DMS53 (cell line): ENCODE measurements at regions not wholly inside any gene's neighbourhood (a gene's known extent, or its start where the extent isn't known, plus 50 kb on each side); places are given as distances from the start of the nearest gene placed in this dataset.
"Not testable (repeated sequence)": the region's sequence is repeated elsewhere in the genome, so short reads cannot be mapped to it uniquely, and the experiment has no call there.

ENCODE experiments used
- DNase-seq: peaks from one replicate; lab custom pipeline; 2025; lab: John Stamatoyannopoulos, UW

DNA sequence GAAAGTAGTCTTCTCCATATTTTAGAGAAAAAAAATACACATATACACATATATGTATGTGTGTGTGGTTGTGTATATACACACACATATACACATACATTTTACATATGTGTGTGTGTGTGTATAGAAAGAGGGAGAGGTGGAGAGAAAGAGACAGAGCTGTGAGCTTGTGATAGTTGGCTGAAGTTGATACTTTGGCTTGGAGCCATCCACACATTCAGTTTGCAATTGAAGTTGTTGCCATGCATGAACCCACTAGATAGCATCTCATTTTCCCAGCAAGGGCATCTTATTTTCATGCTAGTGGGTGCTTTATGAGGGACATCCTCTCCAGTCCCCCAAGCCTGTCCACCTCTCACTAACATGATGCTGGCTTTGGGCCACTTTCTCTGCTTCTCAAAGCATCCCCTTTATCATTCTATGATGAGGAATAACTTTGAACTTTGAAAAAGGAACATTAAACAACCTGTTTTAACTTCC is 228.6 kb downstream of the ZNF621 start:
- no peak for DNase-seq

DNA sequence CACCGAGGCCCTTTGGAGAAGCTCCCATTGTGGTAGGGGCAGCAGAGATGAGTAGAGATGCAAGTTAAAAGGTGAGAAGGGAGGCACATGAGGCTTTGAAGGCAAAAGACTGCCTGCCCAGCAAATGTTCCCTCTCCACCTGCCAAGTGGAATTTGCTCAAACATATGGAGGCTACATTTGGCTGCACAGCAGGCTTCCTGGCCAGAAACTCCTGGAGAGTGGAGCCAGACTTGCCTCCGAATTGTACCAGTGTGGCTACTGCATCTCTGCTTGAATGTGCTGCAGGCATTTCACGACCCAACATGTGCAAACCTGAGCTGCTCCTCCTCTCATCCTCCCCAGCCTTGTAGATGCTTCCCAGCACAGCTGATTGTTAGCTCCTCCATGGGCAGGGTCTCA is 229.2 kb downstream of the ZNF621 start:
- no peak for DNase-seq

DNA sequence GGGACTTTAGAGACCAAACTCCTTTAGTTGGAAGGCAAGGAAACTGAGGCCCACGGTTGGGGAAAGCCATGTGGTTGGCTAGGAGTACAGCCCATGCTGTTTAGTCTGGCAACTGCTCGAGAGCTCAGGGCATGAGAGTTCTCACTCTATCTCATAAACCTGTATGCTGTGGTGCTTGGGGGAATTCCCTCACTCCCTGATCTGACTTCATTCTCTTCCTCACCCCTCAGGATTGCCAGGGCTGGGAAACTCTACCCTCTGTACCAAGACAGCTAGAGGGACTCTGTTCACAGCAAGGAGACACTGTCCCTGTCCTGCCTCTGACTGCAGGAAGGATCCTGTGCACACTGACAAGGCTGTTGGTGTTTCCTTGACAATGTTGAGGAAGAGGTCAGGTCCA is 230.2 kb downstream of the ZNF621 start:
- no peak for DNase-seq

DNA sequence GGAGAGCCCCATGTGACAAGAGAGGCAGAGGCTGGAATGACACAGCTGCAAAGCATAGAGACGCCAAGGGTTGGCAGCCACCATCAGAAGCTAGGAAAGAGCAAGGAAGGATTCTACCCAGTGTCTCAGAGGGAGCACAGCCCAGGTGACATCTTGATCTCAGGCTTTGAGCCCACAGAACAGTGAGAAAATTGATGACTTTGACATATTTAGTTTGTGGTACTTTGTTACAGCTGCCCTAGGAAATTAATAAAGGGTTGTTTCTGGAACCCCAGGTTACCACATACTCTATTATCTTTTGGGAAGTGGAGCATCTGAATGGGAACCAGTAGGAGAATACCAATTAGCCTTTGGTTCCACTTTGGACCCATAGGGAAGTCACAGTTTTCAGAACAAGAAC is 231.7 kb downstream of the ZNF621 start:
- no peak for DNase-seq

DNA sequence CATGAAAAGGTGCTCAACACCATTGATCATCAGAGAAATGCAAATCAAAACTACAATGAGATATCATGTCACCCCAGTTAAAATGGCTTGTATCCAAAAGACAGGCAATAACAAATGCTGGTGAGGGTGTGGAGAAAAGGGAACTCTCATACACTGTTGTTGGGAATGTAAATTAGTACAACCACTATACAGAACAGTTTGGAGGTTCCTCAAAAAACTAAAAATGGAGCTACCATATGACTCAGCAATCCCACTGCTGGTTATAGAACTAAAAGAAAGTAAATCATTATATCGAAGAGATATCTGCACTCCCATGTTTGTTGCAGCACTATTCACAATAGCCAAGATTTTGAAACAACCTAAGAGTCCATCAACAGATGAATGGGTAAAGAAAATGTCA is 238.0 kb downstream of the ZNF621 start:
- DNase-seq, result not testable (repeated sequence)

DNA sequence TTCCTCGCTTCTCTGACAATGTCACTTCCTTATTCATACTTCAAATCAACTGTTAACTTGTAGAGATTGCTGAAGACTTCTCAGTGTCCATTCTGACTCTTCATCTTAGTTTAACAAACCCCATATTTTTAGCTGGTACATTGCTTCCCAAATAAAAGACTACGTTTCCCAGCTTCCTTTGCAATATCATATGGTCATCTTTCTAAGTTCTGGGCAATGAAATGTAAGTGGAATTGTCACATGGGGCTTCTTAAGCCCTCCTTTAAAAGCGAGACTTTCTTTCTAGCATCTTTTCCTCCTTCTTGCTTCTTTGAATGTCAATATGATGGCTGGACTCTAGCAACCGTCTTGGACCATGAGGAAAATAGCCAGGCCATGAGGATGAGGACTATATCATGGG is 239.0 kb downstream of the ZNF621 start:
- DNase-seq, result no peak

DNA sequence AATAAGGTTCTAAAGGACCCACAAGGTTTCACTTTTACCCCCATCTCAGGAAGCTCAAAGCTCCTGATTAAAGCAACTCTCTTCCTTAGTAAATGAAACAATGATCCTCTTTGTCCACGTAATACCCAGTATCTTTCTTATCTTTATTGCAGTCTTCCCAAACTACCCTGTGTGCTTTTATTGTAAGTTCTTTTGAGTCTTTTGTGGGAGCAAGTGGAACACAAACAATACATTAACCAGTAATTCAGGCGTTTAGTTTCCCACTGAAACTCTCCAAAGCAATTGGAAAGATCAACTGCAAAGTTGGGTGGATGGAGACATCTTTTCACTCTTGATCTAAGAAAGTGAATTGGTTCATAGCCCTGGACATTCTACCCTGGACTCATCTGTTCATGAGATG is 240.0 kb downstream of the ZNF621 start:
- DNase-seq, result no peak

DNA sequence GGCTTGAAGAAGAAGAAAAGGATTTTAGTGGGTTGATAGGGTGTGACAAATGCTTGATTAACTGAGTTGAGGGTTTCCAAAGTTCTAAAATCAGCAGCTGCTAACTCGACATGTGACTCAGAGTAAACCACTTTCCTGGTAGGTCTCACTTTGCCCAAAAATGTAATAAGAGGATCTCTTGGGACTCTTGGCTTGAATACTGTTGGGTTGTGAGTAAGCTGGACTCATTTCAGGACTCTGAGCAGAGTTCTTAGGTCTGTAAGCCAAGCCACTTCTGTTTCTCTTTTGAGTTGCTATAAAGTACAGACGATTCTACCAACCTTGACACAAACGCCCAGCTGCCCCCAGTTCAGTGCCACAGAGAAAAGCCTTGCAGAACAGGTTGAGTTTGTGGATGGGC is 241.1 kb downstream of the ZNF621 start:
- no peak for DNase-seq

DNA sequence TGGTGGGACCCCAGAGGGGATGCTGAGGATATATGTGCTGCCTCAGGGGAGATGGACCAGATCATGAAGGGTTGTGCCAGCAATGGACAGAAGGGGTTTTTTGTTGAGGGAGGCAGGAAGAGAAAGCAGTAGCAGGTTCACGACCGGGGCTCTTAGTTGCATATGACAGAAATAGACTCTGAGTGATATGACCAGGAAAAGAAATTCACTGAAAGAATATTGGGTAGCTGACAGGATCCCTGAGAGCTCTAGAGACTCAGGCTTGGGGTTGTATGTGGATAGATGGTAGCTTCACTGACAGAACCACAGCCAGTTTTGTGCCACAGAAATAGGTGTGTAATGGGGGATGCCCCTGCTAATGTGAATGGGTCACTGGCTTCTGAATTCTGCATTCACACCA is 241.6 kb downstream of the ZNF621 start:
- no peak for DNase-seq

DNA sequence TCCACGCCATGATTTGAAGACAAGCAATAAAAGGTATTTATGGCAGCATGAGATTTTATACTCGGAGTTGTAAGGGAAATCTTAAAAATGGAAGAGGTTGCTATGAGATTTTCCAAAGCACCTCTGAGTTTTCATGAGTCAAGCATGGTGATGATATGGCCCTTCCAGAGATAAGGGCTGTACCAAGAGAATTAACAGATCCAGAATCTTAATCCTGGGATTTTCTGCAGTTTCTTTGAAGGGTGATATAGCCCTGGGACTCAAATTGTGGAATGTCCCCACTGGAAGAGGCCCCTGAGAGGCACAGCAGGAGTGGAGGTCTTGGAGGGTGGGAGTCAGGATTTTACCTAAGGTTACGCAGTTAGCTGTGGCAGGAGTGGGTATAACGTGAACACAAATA is 243.3 kb downstream of the ZNF621 start:
- no peak for DNase-seq

DNA sequence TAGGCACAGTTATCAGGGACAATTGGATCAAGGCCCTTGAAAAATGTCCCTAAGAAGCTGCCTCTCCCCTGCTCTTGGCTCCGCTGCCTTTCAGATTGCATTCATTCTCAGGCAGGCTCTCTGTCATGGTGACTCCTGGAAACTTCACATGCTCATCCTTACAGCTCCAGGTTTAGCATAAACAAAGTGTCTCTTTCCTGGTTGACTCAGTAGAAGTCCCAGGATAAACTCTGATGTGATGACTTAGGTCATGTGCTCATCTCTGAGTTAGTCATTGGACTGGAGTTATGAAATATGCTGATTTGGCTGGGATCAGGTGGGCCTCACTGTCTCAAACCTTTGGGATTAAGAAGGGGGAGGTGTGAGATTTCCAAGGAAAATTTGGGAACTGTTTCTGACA is 243.8 kb downstream of the ZNF621 start:
- no peak for DNase-seq

DNA sequence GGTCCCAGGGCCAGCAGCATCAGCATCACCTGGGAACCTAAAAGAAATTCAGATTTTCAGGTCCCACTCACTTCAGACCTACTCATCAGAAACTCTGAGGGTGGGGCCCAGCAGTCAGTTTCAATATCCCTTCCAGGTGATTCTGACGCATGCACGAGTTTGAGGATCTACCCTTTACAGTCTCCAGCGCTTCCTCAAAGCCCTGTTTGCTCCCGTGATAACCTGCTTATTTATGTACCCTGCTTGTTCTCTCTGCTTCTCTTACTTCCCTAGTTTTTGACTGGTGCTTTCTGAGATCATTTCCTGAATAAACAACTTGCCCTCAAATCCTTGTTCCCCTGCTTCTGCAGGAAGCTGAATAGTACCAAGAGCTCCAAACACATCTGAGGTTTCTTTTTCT is 245.3 kb downstream of the ZNF621 start:
- DNase-seq, result no peak

DNA sequence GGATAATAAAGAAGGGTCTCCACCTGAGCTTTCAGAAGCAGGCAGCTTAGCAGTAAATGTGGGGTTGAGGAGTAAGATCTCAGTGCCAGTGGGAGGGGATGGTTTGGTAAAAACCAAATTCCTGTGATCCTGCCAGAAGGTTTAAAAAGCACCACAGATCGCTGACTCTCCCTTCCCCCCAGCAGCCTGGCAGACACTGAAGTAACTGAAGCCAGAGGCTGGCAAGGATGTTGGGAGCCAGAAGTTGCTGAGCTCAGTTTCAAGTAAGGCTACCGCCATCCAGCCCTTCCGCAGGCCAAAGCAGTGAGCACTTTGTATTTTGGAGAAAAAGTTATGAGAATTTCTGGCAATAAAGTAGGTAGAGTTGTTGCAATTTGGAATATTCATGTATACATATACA is 246.4 kb downstream of the ZNF621 start:
- no peak for DNase-seq

DNA sequence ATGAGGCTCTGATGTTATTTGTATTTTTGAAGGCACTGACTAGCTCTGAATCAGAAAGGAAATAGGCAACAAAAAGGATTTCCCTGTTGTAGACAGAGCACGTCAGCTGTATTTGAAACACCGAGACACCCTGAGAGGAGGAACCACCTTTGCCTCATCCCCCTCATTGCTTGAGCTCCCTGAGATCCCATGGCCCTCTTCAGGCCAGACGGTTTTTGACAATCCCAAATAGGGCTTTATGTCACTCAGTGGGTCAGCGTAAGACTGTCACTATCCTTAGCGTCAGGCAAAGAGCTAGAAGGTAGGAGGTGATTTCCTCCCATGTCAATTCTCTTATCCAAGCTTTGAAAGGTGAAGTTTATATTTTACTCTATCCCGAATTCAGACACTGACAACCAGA is 254.3 kb downstream of the ZNF621 start:
- DNase-seq, result no peak

DNA sequence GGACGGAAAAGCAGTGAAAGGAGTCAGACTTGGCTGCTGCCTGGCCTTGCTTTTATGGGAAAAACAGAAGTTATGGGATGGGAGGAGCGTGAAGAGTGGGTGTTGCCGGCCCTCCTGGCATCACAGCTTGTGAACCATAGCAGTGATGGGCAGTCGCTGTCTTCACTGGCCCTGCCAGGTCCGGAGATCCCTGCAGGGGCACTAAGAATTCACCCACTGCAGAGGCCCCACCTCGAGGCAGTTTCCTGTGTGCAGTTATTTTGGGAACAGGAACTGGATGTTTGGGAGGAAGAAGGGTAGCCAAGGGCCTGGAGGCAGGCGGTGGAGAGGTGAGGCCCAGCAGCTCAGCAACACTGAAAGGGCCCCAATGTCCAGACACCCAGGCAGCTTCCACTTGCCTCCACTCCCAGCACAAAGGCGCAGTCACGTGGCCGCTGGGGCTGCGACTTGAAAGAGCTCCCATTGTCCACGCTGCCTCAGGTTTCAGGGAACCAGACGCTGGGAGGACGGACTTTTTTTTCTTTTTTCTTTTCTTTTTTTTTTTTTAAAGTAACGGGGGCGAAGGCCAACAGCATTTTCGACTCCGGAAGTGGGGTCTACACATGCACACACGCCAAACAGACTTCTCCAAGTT is 255.6 kb downstream of the ZNF621 start:
- peak; percentile 75 for DNase-seq

DNA sequence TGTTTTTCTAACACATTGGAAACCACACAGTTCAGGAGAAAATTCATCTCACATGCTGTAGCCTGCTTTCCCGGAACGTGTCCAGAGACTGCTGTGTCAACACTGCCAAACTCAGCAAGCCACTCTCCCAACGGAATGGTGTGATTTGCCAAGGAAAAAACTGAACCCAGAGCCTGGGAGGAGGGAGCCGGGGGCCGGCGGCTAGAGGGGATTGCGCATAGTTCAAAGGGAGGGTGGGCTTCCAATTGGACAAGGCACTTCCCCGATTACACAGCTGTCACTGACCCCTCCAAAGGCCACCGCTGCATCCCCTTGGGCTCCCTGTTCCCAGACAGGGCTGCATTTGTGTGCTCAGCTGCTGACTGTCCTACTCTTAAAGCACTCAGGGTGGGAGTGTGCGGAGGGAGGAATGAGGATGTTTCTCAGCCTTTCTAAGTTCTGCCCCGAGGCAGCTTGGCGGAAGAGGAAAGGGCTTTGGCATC is 256.2 kb downstream of the ZNF621 start:
- DNase-seq, result peak; percentile 67

DNA sequence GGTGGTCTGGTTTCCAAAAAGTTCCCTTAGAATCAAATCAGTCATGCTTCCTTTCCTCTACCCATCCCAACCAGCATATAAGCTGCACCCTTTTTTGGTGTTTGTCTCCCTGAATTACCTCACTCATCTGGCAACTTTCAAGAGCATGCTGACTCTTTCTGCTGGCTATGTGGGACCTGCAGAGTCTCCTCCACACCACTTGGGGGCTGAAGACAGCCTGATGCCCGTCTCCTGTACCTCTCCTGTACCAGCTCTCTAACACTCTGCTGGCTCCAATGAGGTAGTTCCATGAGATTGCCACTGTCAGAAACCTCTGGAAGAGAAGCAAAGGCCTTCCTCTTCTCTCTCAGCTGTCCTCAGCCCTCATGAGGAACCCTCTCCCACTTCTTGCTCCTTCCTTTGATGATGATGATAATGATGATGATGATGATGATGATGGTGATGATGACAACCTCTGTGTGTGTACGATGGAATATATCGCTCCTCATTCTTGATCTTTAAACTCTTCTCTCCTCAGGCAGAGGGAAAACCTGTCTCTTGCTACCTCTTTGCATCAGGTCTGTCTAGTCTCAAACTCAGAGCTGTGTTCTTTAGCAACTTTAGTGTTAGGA is 257.5 kb downstream of the ZNF621 start:
- DNase-seq, result peak; percentile 19

DNA sequence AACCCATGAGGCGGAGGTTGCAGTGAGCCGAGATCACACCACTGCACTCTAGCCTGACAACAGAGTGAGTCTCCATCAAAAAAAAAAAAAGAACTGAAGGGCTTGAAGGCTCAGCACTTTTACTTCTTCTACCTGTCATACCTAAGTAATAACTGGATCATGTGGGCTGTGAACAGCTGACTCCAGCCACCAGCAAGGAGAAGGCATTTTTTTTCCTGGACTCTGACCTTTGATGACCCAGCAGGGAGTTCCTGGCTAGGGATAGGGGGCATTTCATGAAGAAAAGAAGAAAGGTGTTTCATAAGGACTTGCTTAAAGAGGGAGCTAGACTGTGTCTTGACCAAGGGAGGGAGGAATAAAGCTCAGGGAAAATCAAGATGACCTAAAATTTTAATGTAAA is 266.0 kb downstream of the ZNF621 start:
- DNase-seq, result no peak

DNA sequence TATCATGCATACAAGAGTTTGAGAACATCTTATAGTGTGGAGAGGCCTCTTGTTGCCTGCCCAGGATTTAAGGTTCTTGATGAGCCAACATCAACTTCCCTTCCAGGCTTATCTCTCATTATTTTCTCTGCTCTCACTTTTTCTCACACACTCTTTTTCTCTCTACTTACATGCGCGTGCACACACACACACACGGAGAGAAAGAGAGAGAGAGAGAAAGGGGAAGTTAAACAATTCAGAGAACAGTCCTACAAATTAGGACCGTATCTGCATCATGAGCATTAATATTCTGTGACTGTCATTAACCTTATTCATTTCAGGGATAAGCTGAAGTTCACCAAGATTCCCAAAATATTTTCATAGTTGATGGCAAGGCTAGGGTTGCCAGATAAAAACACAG is 269.0 kb downstream of the ZNF621 start:
- no peak for DNase-seq

DNA sequence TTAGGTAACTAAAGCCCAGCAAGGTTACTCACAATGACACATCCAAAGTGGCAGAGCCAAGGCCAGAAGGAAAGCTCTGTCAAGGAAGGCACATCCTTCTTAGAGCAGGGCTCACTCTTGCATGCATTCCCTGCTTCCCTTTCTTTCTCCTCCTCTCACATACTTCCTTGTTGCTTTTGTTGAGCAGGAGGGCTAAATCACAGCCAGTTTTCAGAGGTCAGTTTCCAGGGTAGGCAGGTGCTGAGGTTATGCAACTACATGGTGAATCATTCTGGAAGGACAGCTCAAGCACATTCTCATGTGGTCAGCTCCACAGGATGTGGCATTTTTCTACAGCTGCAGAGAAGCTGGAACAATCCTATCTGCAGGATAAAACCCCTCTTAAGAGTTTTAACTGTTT is 275.6 kb downstream of the ZNF621 start:
- DNase-seq, result peak; percentile 68

DNA sequence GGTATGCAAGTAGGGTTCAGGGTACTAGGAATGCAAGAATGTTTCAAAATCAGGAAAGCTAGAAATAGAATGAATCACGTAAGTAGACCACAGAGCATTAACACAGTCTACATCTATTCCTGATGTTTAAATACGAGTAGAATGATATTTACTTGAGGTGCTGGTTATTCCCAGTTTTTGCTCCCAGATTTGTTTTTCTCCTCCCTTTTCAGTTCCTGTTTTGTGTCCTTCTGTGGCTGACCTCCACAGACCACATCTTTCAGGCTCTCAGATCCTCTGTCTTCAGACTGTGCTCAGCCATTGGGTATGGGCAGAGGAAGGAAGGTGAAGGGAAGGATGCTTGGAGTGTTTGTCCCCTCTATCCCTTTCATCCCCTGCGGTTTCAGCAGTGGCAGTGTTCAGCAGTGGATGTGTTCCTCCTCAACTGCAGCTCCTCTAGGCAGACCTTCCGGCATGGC is 276.6 kb downstream of the ZNF621 start:
- no peak for DNase-seq

DNA sequence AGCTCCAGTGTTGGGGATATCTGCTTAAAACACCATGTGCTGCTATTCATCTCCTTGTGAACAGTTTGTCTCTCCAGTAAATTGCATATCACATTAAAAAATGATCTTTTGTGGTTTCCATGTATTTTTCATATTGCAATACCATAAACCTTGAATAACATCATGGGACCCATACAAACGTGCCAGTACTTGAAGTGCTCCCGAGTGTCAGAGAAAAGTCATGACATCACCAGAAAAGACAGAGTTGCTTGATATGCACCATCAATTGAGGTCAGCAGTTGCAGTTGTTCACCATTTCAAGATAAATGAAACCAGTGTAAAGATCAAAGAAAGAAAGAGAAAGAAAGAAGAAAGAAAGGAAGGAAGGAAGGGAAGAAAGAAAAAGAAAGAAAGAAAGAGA is 278.6 kb downstream of the ZNF621 start:
- DNase-seq, result no peak

DNA sequence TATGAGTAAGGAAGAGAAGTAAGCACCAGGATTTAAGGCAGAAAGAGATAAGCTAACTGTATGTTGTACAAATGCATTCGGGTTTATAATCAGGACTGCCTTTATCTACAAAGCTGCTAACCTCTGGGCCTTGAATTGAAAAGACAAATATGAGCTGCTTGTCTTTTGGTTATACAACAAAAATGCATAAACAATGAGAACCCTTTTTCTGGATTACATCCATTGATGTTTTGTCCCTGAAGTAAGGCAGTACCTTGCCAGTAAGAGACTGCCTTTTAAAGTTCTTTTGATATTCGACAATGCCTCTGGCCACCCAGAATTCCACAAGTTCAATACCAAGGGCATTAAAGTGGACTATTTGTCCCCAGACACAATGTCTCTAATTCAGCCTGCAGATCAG is 280.7 kb downstream of the ZNF621 start:
- no peak for DNase-seq

DNA sequence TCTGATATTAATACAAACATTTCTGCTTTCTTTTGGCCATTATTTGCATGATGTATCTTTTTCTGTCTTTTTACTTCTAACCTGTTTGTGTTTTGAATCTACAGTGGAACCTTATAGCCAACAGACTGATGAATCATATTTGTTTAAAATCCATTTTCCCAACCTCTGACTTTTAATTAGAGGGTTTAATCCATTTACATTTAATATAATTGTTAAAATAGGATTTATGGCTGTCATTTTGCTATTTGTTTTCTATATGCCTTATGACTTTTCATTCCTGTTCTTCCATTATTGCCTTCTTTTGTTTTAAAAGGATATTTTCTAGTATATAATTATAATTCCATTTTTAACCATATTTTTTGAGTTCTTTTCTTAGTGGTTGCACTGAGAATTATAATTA is 286.1 kb downstream of the ZNF621 start:
- DNase-seq, result no peak
